Breast epithelium (tissue), 4 donors: ENCODE measurements at regions not wholly inside any gene's neighbourhood (a gene's known extent, or its start where the extent isn't known, plus 50 kb on each side); places are given as distances from the start of the nearest gene placed in this dataset.

Experiments used
- DNase-seq, 2 donors: peaks; one replicate each; pipeline ENCODE4 v3.0.0-alpha.2; 2019; ENCODE audit warnings: low spot score in 2 of 2
- H3K27ac ChIP-seq, 2 donors: fragments of 200-600 bp; sonication (generic) in 1 of 2; one replicate each; pipeline ENCODE4 v1.5.1; 2016 to 2019; ENCODE audit warnings: mild to moderate bottlenecking in 1 of 2
- H3K27me3 ChIP-seq, 2 donors: fragments of 200-600 bp; sonication (generic) in 1 of 2; one replicate each; pipeline versions ENCODE4 v1.5.1 to v1.6.0; 2017 to 2019; ENCODE audit warnings: control low read depth in 1 of 2, mild to moderate bottlenecking in 1 of 2
- H3K36me3 ChIP-seq: fragments of 200-600 bp; one replicate; pipeline ENCODE4 v1.5.1; 2019
- H3K4me1 ChIP-seq, 2 donors: fragments of 200-600 bp; sonication (generic); one replicate each; pipeline ENCODE4 v1.5.1; 2016 to 2019; ENCODE audit warnings: control low read depth in 1 of 2
- H3K4me3 ChIP-seq, 3 donors: fragments of 200-600 bp; sonication (generic); 1 replicate in 2 of 3; 2 replicates in 1 of 3; pipeline ENCODE4 v1.5.1; 2016 to 2019; ENCODE audit warnings: mild to moderate bottlenecking in 3 of 3, moderate library complexity in 2 of 3
- H3K9me3 ChIP-seq, 2 donors: fragments of 200-600 bp; sonication (generic) in 1 of 2; one replicate each; pipeline ENCODE4 v1.5.1; 2016 to 2019; ENCODE audit warnings: control low read depth in 1 of 2
- POLR2A ChIP-seq: fragments of 450-650 bp; IDR thresholded peaks from one replicate; pipeline ENCODE4 v1.6.1; 2016; ENCODE audit warnings: antibody characterized with exemption, mild to moderate bottlenecking, moderate library complexity
- POLR2AphosphoS5 ChIP-seq, 3 donors: sonication (generic); formaldehyde crosslinking; IDR thresholded peaks; one replicate each; pipeline ENCODE4 v1.6.1; 2017; ENCODE audit warnings: antibody characterized with exemption in 3 of 3
- intact Hi-C: fragments of 100-400 bp; cut with DNase I; formaldehyde crosslinking; loops from one replicate; pipeline ENCODE4 v1.15.1; 2023; ENCODE audit warnings: low total_unique reads
- TF ChIP-seq, protein P1 (sequence below), 3 donors: fragments of 450-650 bp; IDR thresholded peaks; one replicate each; pipeline ENCODE4 v1.5.1; 2016 to 2017; ENCODE audit warnings: antibody characterized with exemption in 3 of 3, mild to moderate bottlenecking in 3 of 3, moderate library complexity in 3 of 3

DNA sequence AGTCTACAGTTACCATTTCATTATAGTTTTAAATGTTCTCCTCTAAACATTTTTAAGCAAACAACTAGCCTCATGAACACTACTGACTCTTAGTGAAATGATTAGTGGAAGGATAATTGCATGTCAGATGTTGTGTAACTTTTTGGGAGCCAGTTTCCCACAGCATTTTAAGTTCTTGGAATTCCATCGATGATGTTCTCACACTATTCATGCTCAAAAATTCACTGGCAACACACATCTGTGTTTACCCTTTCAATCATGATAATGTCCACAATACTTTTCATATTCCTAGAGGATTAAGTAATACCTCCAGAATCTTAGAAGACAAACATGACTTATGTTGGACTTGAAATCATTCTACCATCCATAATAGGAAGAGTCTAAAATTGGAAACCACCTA is 678.1 kb upstream of the ID4 start:
- Histone ChIP-seq H3K4me3 (no peak overlapping the region), H3K4me1 (no peaks in the 10 kb centered on the region), H3K27ac (no peak overlapping the region), H3K36me3 (no peaks in the 10 kb centered on the region), H3K9me3 (no peaks in the 10 kb centered on the region), H3K27me3 (no peaks in the 10 kb centered on the region)
- DNase-seq = no peak
- intact Hi-C loops = no loop called here
- no peak for TF ChIP-seq POLR2A
- TF ChIP-seq, protein P1, sequence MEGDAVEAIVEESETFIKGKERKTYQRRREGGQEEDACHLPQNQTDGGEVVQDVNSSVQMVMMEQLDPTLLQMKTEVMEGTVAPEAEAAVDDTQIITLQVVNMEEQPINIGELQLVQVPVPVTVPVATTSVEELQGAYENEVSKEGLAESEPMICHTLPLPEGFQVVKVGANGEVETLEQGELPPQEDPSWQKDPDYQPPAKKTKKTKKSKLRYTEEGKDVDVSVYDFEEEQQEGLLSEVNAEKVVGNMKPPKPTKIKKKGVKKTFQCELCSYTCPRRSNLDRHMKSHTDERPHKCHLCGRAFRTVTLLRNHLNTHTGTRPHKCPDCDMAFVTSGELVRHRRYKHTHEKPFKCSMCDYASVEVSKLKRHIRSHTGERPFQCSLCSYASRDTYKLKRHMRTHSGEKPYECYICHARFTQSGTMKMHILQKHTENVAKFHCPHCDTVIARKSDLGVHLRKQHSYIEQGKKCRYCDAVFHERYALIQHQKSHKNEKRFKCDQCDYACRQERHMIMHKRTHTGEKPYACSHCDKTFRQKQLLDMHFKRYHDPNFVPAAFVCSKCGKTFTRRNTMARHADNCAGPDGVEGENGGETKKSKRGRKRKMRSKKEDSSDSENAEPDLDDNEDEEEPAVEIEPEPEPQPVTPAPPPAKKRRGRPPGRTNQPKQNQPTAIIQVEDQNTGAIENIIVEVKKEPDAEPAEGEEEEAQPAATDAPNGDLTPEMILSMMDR (IDR thresholded peaks at IDR 0.05) = no peak
- TF ChIP-seq POLR2AphosphoS5 (IDR thresholded peaks at IDR 0.05) = no peak

DNA sequence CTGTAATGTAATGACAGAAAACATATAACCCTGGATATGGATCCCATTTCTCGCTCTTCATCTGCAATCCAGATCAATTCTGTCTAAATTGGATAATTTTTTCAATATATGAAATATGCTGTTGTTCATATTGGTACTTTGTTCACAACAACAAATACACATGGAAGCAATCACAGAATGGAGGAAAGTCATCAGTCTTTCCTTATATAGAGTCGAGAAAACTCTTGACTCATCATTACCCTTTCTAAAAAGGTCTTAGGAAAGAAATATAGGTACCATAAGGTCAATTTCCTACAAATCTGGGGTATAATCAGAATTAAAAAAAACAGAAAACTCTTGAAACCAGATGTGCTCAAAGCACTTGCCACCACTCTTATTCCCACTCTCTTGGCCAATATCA is 677.6 kb upstream of the ID4 start:
- DNase-seq = no peak
- H3K27ac ChIP-seq = no peak overlapping the region
- H3K4me1 ChIP-seq = no peaks in the 10 kb centered on the region
- no peaks in the 10 kb centered on the region for H3K9me3 ChIP-seq
- H3K36me3 ChIP-seq = no peaks in the 10 kb centered on the region
- H3K4me3 ChIP-seq = no peak overlapping the region
- intact Hi-C loops = no loop called here
- no peaks in the 10 kb centered on the region for H3K27me3 ChIP-seq
- TF ChIP-seq, protein P1 (IDR thresholded peaks at IDR 0.05) = no peak
- no peak for TF ChIP-seq POLR2AphosphoS5 (IDR thresholded peaks at IDR 0.05)
- no peak for TF ChIP-seq POLR2A

DNA sequence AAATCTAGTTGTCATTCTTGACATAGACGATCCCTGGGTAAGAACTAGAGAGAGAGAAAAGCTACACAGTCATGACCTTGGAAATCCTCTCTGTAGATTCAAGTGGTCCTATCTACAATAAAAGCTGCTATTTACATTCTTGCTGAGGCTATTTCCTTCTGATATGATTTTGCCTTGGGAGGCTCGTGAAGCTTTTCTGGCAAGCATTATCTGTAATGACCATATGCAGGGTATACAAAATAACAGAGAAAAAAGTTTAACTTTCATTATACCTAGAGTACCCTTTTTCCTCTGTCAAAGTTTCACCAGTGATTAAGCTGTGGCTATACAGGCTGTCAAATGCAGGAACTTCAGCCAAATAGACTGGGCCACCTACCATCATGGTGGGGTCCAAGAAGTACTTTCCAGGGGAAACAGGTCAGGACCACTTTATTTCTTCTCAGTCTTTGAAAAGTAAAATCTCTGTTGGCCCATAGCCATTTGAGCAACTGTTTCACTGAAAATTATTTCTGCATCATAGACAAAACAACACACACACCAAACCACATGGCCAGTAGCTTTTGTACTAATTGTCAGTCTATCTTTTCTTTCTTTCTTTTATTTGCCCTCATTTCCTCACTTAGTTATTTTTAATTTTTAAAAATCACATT is 677.0 kb upstream of the ID4 start:
- TF ChIP-seq POLR2AphosphoS5 (IDR thresholded peaks at IDR 0.05) = no peak
- TF ChIP-seq, protein P1 (IDR thresholded peaks at IDR 0.05) = no peak
- TF ChIP-seq POLR2A = no peak
- Histone ChIP-seq H3K36me3 (no peaks in the 10 kb centered on the region), H3K4me1 (no peaks in the 10 kb centered on the region), H3K4me3 (no peak overlapping the region), H3K27ac (no peak overlapping the region), H3K27me3 (no peaks in the 10 kb centered on the region), H3K9me3 (no peaks in the 10 kb centered on the region)
- no peak for DNase-seq
- intact Hi-C loops = no loop called here

DNA sequence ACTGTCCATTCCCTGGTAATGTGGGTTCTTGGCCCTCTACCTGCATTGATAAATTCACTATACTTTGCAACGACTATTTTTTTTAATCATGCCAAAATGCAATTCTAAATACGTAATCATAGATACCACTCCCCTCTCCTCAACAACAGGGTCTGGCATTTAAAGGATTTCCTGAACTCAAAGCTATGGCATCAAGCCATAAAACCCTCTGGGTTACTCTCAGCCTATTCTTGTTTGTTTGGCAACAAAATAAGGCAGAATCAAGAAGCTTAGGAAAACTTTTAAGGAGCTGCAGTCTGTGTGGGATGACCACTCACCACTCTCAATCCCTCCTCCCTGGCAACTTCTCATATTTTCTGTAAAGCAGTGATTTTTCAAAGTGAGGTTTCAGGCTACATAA is 669.9 kb upstream of the ID4 start:
- no peaks in the 10 kb centered on the region for H3K27me3 ChIP-seq
- intact Hi-C loops = no loop called here
- no peaks in the 10 kb centered on the region for H3K36me3 ChIP-seq
- no peak overlapping the region for H3K4me3 ChIP-seq
- H3K9me3 ChIP-seq = no peaks in the 10 kb centered on the region
- DNase-seq = no peak
- TF ChIP-seq POLR2AphosphoS5 (IDR thresholded peaks at IDR 0.05) (no peak), POLR2A (no peak)
- TF ChIP-seq, protein P1 (IDR thresholded peaks at IDR 0.05) = no peak
- H3K4me1 ChIP-seq = no peaks in the 10 kb centered on the region
- H3K27ac ChIP-seq = no peak overlapping the region

DNA sequence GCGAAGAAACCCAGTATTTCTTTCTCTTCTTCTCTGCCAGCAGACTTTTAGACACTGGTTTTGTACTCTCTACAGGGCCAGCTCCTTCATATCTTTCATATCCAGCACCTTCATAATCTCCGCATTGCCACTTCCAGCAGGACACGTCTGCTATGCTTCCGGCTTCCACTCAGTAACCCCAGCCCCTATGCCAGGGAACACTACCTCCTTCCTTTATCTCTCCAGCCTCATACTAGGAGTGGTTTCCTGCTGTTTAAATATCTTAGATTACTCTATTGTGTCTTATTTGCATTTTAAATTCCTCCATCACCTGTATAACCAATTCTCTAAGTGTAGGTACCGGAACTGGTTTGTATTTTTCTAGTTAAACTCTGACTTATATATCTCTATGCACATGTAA is 667.8 kb upstream of the ID4 start:
- TF ChIP-seq POLR2A = no peak
- TF ChIP-seq, protein P1 (IDR thresholded peaks at IDR 0.05) = no peak
- TF ChIP-seq POLR2AphosphoS5 (IDR thresholded peaks at IDR 0.05) = no peak
- Histone ChIP-seq H3K27ac (no peak overlapping the region), H3K36me3 (no peaks in the 10 kb centered on the region), H3K4me1 (no peaks in the 10 kb centered on the region), H3K27me3 (no peaks in the 10 kb centered on the region), H3K4me3 (no peak overlapping the region), H3K9me3 (no peaks in the 10 kb centered on the region)
- DNase-seq = no peak
- intact Hi-C loops = no loop called here
